Mesendoderm (in vitro differentiated cells): ENCODE measurements at regions not wholly inside any gene's neighbourhood (a gene's known extent, or its start where the extent isn't known, plus 50 kb on each side); places are given as distances from the start of the nearest gene placed in this dataset.

Source experiments
- DNase-seq: peaks from one replicate; pipeline ENCODE4 v3.0.0; 2013
- H2AK5ac ChIP-seq: 2 replicates; pipeline ENCODE4 v1.6.1; 2013; ENCODE audit warnings: low read length, inconsistent platforms
- H2BK120ac ChIP-seq: 2 replicates; pipeline ENCODE4 v1.6.1; 2013; ENCODE audit warnings: low read depth, mild to moderate bottlenecking, low read length, moderate library complexity, mixed read lengths
- H2BK15ac ChIP-seq: replicated peaks from 2 replicates; pipeline ENCODE4 v1.6.1; 2013; ENCODE audit warnings: low read depth, mild to moderate bottlenecking, moderate library complexity
- H2BK5ac ChIP-seq: 2 replicates; pipeline ENCODE4 v1.6.1; 2013; ENCODE audit warnings: low read length, inconsistent platforms
- H3K18ac ChIP-seq: 2 replicates; pipeline ENCODE4 v1.6.1; 2013; ENCODE audit warnings: mild to moderate bottlenecking, low read length, mixed read lengths
- H3K23ac ChIP-seq: one replicate; pipeline ENCODE4 v1.6.1; 2013; ENCODE audit warnings: low read length
- H3K27ac ChIP-seq: 2 replicates; pipeline ENCODE4 v1.5.1; 2013; ENCODE audit warnings: low read depth, mild to moderate bottlenecking, inconsistent platforms, low read length, moderate library complexity
- H3K27me3 ChIP-seq: 2 replicates; pipeline ENCODE4 v1.6.1; 2013; ENCODE audit warnings: low read length, control low read depth, mild to moderate bottlenecking, inconsistent platforms; ENCODE audit not compliant: insufficient read depth, poor library complexity
- H3K36me3 ChIP-seq: 2 replicates; pipeline ENCODE4 v1.6.1; 2013; ENCODE audit warnings: low read length, inconsistent platforms; ENCODE audit not compliant: control insufficient read depth, insufficient read depth
- H3K4ac ChIP-seq: one replicate; pipeline ENCODE4 v1.6.1; 2013; ENCODE audit warnings: low read depth, mild to moderate bottlenecking, low read length, moderate library complexity
- H3K4me1 ChIP-seq: 2 replicates; pipeline ENCODE4 v1.6.1; 2013; ENCODE audit warnings: low read depth, low read length, inconsistent platforms; ENCODE audit not compliant: control insufficient read depth
- H3K4me2 ChIP-seq: 2 replicates; pipeline ENCODE4 v1.6.1; 2013; ENCODE audit warnings: low read length
- H3K4me3 ChIP-seq: 2 replicates; pipeline ENCODE4 v1.5.1; 2013; ENCODE audit warnings: mild to moderate bottlenecking, low read length
- H3K56ac ChIP-seq: one replicate; pipeline ENCODE4 v1.6.1; 2013; ENCODE audit warnings: low read length
- H3K79me1 ChIP-seq: 2 replicates; pipeline ENCODE4 v1.6.1; 2013; ENCODE audit warnings: low read length, inconsistent platforms
- H3K79me2 ChIP-seq: 2 replicates; pipeline ENCODE4 v1.6.1; 2013; ENCODE audit warnings: mild to moderate bottlenecking, low read length; ENCODE audit not compliant: control insufficient read depth, insufficient read depth
- H3K9ac ChIP-seq: 2 replicates; pipeline ENCODE4 v1.6.1; 2013; ENCODE audit warnings: low read length, inconsistent platforms
- H4K5ac ChIP-seq: one replicate; pipeline ENCODE4 v1.6.1; 2013; ENCODE audit warnings: low read length
- H4K8ac ChIP-seq: one replicate; pipeline ENCODE4 v1.6.1; 2013; ENCODE audit warnings: low read depth, mild to moderate bottlenecking, control low read depth, low read length, moderate library complexity
- WGBS: extraction: QIAGEN DNeasy Blood & Tissue Kit; methylation state at CpG from one replicate; pipeline ENCODE4 v1.1.7; 2013; ENCODE audit warnings: low lambda C conversion rate, missing lambda C conversion rate; ENCODE audit not compliant: insufficient coverage; ENCODE audit errors: extremely low coverage; 5-methylcytosine and 5-hydroxymethylcytosine counted together

- Histone ChIP-seq H3K4me1 (no peaks in the 10 kb centered on the region), H2BK5ac (no peak overlapping the region), H3K4me3 (no peak overlapping the region), H3K23ac (no peak overlapping the region), H3K79me1 (no peaks in the 10 kb centered on the region), H3K36me3 (no peaks in the 10 kb centered on the region), H3K4ac (no peak overlapping the region), H3K4me2 (no peak overlapping the region), H3K27ac (no peak overlapping the region), H3K27me3 (no peaks in the 10 kb centered on the region), H3K9ac (no peak overlapping the region), H2BK120ac (no peak overlapping the region), H2BK15ac (no peak overlapping the region), H3K56ac (no peak overlapping the region), H4K5ac (no peak overlapping the region), H3K18ac (no peak overlapping the region), H3K79me2 (no peaks in the 10 kb centered on the region), H4K8ac (no peak overlapping the region), H2AK5ac (no peak overlapping the region)
- WGBS, result no CpG with 5 or more reads among the region's 2 CpGs
- no peak for DNase-seq
These were observed 153.1 kb downstream of the GMNC start for GRCh38 chr3:190709351-190709773.
